GM23338 (cell line): ENCODE measurements at regions not wholly inside any gene's neighbourhood (a gene's known extent, or its start where the extent isn't known, plus 50 kb on each side); places are given as distances from the start of the nearest gene placed in this dataset.

Experiments
- CREB1 ChIP-seq: fragments of 250-450 bp; sonication (Bioruptor Pico); IDR thresholded peaks from 2 replicates; pipeline ENCODE4 v1.5.0; 2020; ENCODE audit warnings: low read depth, mild to moderate bottlenecking, moderate library complexity
- CTCF ChIP-seq, 2 experiments: fragments of 200-600 bp in 1 of 2; sonication (generic) in 1 of 2; conservative IDR thresholded peaks; 2 replicates each; pipeline versions ENCODE4 v1.5.1 to v1.6.1; 2016 to 2017; ENCODE audit warnings: antibody characterized with exemption in 2 of 2, low read depth in 2 of 2, mild to moderate bottlenecking in 2 of 2, moderate library complexity in 1 of 2
- EZH2 ChIP-seq: fragments of 200-600 bp; sonication (generic); IDR thresholded peaks from one replicate; pipeline ENCODE4 v1.8.0; 2017; ENCODE audit warnings: antibody characterized with exemption, mild to moderate bottlenecking, low read depth; ENCODE audit not compliant: unreplicated experiment
- POLR2AphosphoS5 ChIP-seq: IDR thresholded peaks from 2 replicates; pipeline ENCODE4 v1.6.1; 2016; ENCODE audit warnings: antibody characterized with exemption, low read depth
- REST ChIP-seq: IDR thresholded peaks from one replicate; pipeline ENCODE4 v1.6.1; 2018; ENCODE audit warnings: antibody characterized with exemption; ENCODE audit not compliant: unreplicated experiment

- no peak for TF ChIP-seq POLR2AphosphoS5
- no peak for TF ChIP-seq CTCF (conservative IDR thresholded peaks at IDR 0.05; ENCODE audit: low read depth in 2 of 2)
- TF ChIP-seq EZH2 = no peak
- no peak for TF ChIP-seq REST
- no peak for TF ChIP-seq CREB1 (CRISPR knock-in tag)
Observed at GRCh38 chr3:22358334-22358733, 607.3 kb upstream of the ZNF385D start.
